H1 (cell line): ENCODE measurements at regions not wholly inside any gene's neighbourhood (a gene's known extent, or its start where the extent isn't known, plus 50 kb on each side); places are given as distances from the start of the nearest gene placed in this dataset.

Experiments
- CTCF ChIA-PET: fragments of 300-600 bp; sonication (Branson Sonifier 250); formaldehyde crosslinking; loops from one replicate; lab custom pipeline; 2021; ENCODE audit not compliant: partially characterized antibody; lab: Charles Lee
- POLR2A ChIA-PET: fragments of 300-600 bp; sonication (Branson Sonifier 250); formaldehyde crosslinking; loops from one replicate; lab custom pipeline; 2021; ENCODE audit warnings: inconsistent platforms; ENCODE audit not compliant: partially characterized antibody; lab: Charles Lee
- DNase-seq, 2 experiments: peaks; one replicate each; pipeline versions ENCODE4 v3.0.0 to v3.0.0-alpha.2; 2010 to 2022; ENCODE audit warnings: low spot score in 2 of 2, low read depth in 1 of 2, mixed read lengths in 1 of 2
- FAIRE-seq: peaks from 2 replicates; lab custom pipeline; 2011; peaks lifted over from hg19 to GRCh38; lab: Jason Lieb, UNC
- H2AFZ ChIP-seq: 2 replicates; pipeline ENCODE4 v1.8.1; 2012; ENCODE audit warnings: low read length, inconsistent platforms
- H2AK5ac ChIP-seq: 2 replicates; pipeline ENCODE4 v1.6.1; 2013; ENCODE audit warnings: low read depth, low read length
- H2BK120ac ChIP-seq: replicated peaks from 2 replicates; pipeline ENCODE3; 2013; ENCODE audit warnings: low read depth, low read length, inconsistent platforms
- H2BK12ac ChIP-seq: 2 replicates; pipeline ENCODE4 v1.6.1; 2013; ENCODE audit warnings: low read depth, low read length
- H2BK15ac ChIP-seq: 2 replicates; pipeline ENCODE4 v1.6.1; 2013; ENCODE audit warnings: low read length
- H2BK20ac ChIP-seq: 2 replicates; pipeline ENCODE4 v1.6.1; 2013; ENCODE audit warnings: low read length
- H2BK5ac ChIP-seq: 2 replicates; pipeline ENCODE4 v1.6.1; 2013; ENCODE audit warnings: low read depth, low read length
- H3K14ac ChIP-seq: 2 replicates; pipeline ENCODE4 v1.6.1; 2013; ENCODE audit warnings: inconsistent platforms; ENCODE audit not compliant: insufficient read length
- H3K18ac ChIP-seq: 2 replicates; pipeline ENCODE4 v1.6.1; 2013; ENCODE audit warnings: low read length; ENCODE audit errors: extremely low read depth
- H3K23ac ChIP-seq: 2 replicates; pipeline ENCODE4 v1.6.1; 2013; ENCODE audit warnings: inconsistent platforms; ENCODE audit not compliant: insufficient read length
- H3K23me2 ChIP-seq: 2 replicates; pipeline ENCODE4 v1.6.1; 2013; ENCODE audit warnings: low read depth, low read length
- H3K27ac ChIP-seq: 2 replicates; pipeline ENCODE4 v1.6.1; 2011; ENCODE audit warnings: low read depth, low read length, inconsistent platforms
- H3K27me3 ChIP-seq, 4 experiments: replicated peaks in 1 of 4; 1 replicate in 1 of 4; 2 replicates in 3 of 4; pipeline versions ENCODE4 v1.6.1 to v1.8.1; 2011 to 2013; ENCODE audit warnings: low read length in 3 of 4, mild to moderate bottlenecking in 3 of 4, inconsistent platforms in 2 of 4, mixed read lengths in 2 of 4, moderate library complexity in 1 of 4; ENCODE audit not compliant: control insufficient read depth in 3 of 4, insufficient read depth in 3 of 4; ENCODE audit errors: extremely low read depth in 1 of 4
- H3K36me3 ChIP-seq, 4 experiments: 2 replicates each; pipeline versions ENCODE4 v1.6.1 to v1.8.1; 2011 to 2013; ENCODE audit warnings: mild to moderate bottlenecking in 4 of 4, low read length in 3 of 4, moderate library complexity in 2 of 4, control low read depth in 1 of 4, inconsistent platforms in 1 of 4; ENCODE audit not compliant: insufficient read depth in 4 of 4, control insufficient read depth in 2 of 4
- H3K4ac ChIP-seq: replicated peaks from 2 replicates; pipeline ENCODE3; 2013; ENCODE audit warnings: low read length, low read depth, mixed read lengths, inconsistent platforms; ENCODE audit not compliant: insufficient read length
- H3K4me1 ChIP-seq, 4 experiments: replicated peaks in 1 of 4; 1 replicate in 1 of 4; 2 replicates in 3 of 4; pipeline versions ENCODE4 v1.6.1 to v1.8.1; 2011 to 2013; ENCODE audit warnings: low read length in 3 of 4, inconsistent platforms in 2 of 4, mixed read lengths in 1 of 4; ENCODE audit not compliant: insufficient read depth in 4 of 4, control insufficient read depth in 3 of 4
- H3K4me2 ChIP-seq, 2 experiments: 2 replicates each; pipeline versions ENCODE4 v1.6.1 to v1.8.1; 2011 to 2013; ENCODE audit warnings: low read depth in 2 of 2, low read length in 2 of 2, control low read depth in 1 of 2, inconsistent platforms in 1 of 2, mild to moderate bottlenecking in 1 of 2; ENCODE audit not compliant: insufficient read depth in 1 of 2
- H3K4me3 ChIP-seq, 4 experiments: fragments of 200-600, 300-600 bp in 1 of 4; sonication (generic), shearing (Covaris generic), sonication (Bioruptor Twin) in 1 of 4; 2 replicates each; pipeline versions ENCODE4 v1.5.1 to v1.8.1; 2011 to 2016; ENCODE audit warnings: low read length in 4 of 4, low read depth in 3 of 4, control low read depth in 2 of 4, inconsistent platforms in 2 of 4, mild to moderate bottlenecking in 2 of 4, mixed read lengths in 1 of 4, moderate library complexity in 1 of 4; ENCODE audit not compliant: insufficient read depth in 2 of 4; ENCODE audit errors: extremely low read depth in 1 of 4
- H3K56ac ChIP-seq: replicated peaks from 2 replicates; pipeline ENCODE3; 2013; ENCODE audit warnings: low read depth, mild to moderate bottlenecking, mixed read lengths, low read length, inconsistent platforms; ENCODE audit not compliant: insufficient read length
- H3K79me1 ChIP-seq: 2 replicates; pipeline ENCODE4 v1.6.1; 2013; ENCODE audit warnings: low read depth, low read length, control low read depth
- H3K79me2 ChIP-seq, 2 experiments: 2 replicates each; pipeline versions ENCODE4 v1.6.1 to v1.8.1; 2012 to 2013; ENCODE audit warnings: low read length in 2 of 2, mild to moderate bottlenecking in 2 of 2, inconsistent platforms in 1 of 2; ENCODE audit not compliant: insufficient read depth in 2 of 2, control insufficient read depth in 1 of 2
- H3K9ac ChIP-seq, 4 experiments: replicated peaks in 1 of 4; 1 replicate in 1 of 4; 2 replicates in 3 of 4; pipeline versions ENCODE4 v1.6.1 to v1.8.1; 2011 to 2013; ENCODE audit warnings: low read depth in 3 of 4, low read length in 3 of 4, control low read depth in 2 of 4, mild to moderate bottlenecking in 2 of 4, moderate library complexity in 2 of 4, inconsistent platforms in 1 of 4; ENCODE audit errors: extremely low read depth in 1 of 4
- H3K9me3 ChIP-seq, 2 experiments: 2 replicates each; pipeline versions ENCODE4 v1.6.1 to v1.8.1; 2012 to 2013; ENCODE audit warnings: mild to moderate bottlenecking in 2 of 2, moderate library complexity in 2 of 2, control low read depth in 1 of 2, inconsistent platforms in 1 of 2, low read depth in 1 of 2, low read length in 1 of 2, mixed read lengths in 1 of 2; ENCODE audit not compliant: insufficient read depth in 2 of 2
- H4K20me1 ChIP-seq, 2 experiments: replicated peaks in 1 of 2; 2 replicates each; pipeline versions ENCODE3 to v1.8.1; 2011 to 2013; ENCODE audit warnings: inconsistent platforms in 2 of 2, low read length in 2 of 2, mild to moderate bottlenecking in 1 of 2; ENCODE audit not compliant: insufficient read depth in 2 of 2, control insufficient read depth in 1 of 2
- H4K5ac ChIP-seq: 2 replicates; pipeline ENCODE4 v1.6.1; 2013; ENCODE audit warnings: low read length, low read depth, mixed read lengths, inconsistent platforms; ENCODE audit not compliant: insufficient read length
- H4K8ac ChIP-seq: 2 replicates; pipeline ENCODE4 v1.8.0; 2013; ENCODE audit warnings: mild to moderate bottlenecking, moderate library complexity, low read length, inconsistent platforms; ENCODE audit not compliant: insufficient read depth; ENCODE audit errors: extremely low read depth
- H4K91ac ChIP-seq: replicated peaks from 2 replicates; pipeline ENCODE3; 2013; ENCODE audit warnings: low read length, mixed read lengths, inconsistent platforms; ENCODE audit not compliant: insufficient read length
- ASH2L ChIP-seq: fragments of 200-600, 300-600 bp; sonication (generic); IDR thresholded peaks from one replicate; pipeline ENCODE4 v1.7.1; 2017; ENCODE audit warnings: low read length
- ATF2 ChIP-seq: IDR thresholded peaks from 2 replicates; pipeline ENCODE4 v1.6.1; 2012; ENCODE audit warnings: low read length, inconsistent platforms
- BRCA1 ChIP-seq: IDR thresholded peaks from 2 replicates; pipeline ENCODE4 v1.6.1; 2012; ENCODE audit warnings: low read depth, low read length, improper control_type of control experiment
- E2F6 ChIP-seq: IDR thresholded peaks from 2 replicates; pipeline ENCODE4 v1.6.1; 2012; ENCODE audit warnings: inconsistent platforms
- JUN ChIP-seq: IDR thresholded peaks from 2 replicates; pipeline ENCODE4 v1.6.1; 2011; ENCODE audit warnings: low read depth, mild to moderate bottlenecking, improper control_type of control experiment, low read length
- MAX ChIP-seq: IDR thresholded peaks from 2 replicates; pipeline ENCODE4 v1.6.1; 2012; ENCODE audit warnings: inconsistent platforms
- POLR2A ChIP-seq, 2 experiments: IDR thresholded peaks; 1 replicate in 1 of 2; 2 replicates in 1 of 2; pipeline ENCODE4 v1.6.1; 2011; ENCODE audit warnings: low read depth in 2 of 2, low read length in 2 of 2, mild to moderate bottlenecking in 2 of 2; ENCODE audit errors: control extremely low read depth in 1 of 2
- POLR2AphosphoS5 ChIP-seq: IDR thresholded peaks from 2 replicates; pipeline ENCODE4 v1.6.1; 2011; ENCODE audit warnings: low read depth, low read length
- POU5F1 ChIP-seq: IDR thresholded peaks from 2 replicates; pipeline ENCODE4 v1.6.1; 2011; ENCODE audit warnings: low read depth, mild to moderate bottlenecking, low read length, moderate library complexity
- SIN3A ChIP-seq, 2 experiments: IDR thresholded peaks in 1 of 2; conservative IDR thresholded peaks in 1 of 2; 2 replicates each; pipeline ENCODE4 v1.6.1; 2011 to 2012; ENCODE audit warnings: low read length in 2 of 2, improper control_type of control experiment in 1 of 2, low read depth in 1 of 2, mild to moderate bottlenecking in 1 of 2
- SP1 ChIP-seq: IDR thresholded peaks from 2 replicates; pipeline ENCODE4 v1.6.1; 2011; ENCODE audit warnings: low read depth, low read length
- USF2 ChIP-seq: IDR thresholded peaks from 2 replicates; pipeline ENCODE4 v1.6.1; 2011; ENCODE audit warnings: low read length, improper control_type of control experiment
- WGBS, 2 experiments: shearing (Covaris generic) in 1 of 2; methylation state at CpG; one replicate each; pipeline versions ENCODE4 v1.1.6 to v1.1.7; 2013 to 2015; ENCODE audit warnings: low lambda C conversion rate in 2 of 2, mixed read lengths in 2 of 2, inconsistent platforms in 1 of 2, low coverage in 1 of 2, missing lambda C conversion rate in 1 of 2; ENCODE audit not compliant: insufficient replicate concordance in 2 of 2, insufficient coverage in 1 of 2, insufficient read length in 1 of 2; ENCODE audit errors: extremely low coverage in 1 of 2, missing lambda C conversion rate in 1 of 2; 5-methylcytosine and 5-hydroxymethylcytosine counted together

- no peaks in the 10 kb centered on the region for H3K79me2 ChIP-seq
- no peak overlapping the region for H3K4me2 ChIP-seq
- ChIA-PET CTCF (interaction anchor here (1.1 kb wide), 1 partner anchor 40 kb away, joined by 4 read pairs; no protein-coding TSS in a partner anchor), POLR2A (no interaction called here)
- H3K23ac ChIP-seq: no peak overlapping the region
- no peak for DNase-seq
- H4K20me1 ChIP-seq: no peaks in the 10 kb centered on the region
- no peak overlapping the region for H3K9ac ChIP-seq
- H3K14ac ChIP-seq: no peak overlapping the region
- no peak overlapping the region for H3K4me3 ChIP-seq
- H3K4me1 ChIP-seq: no peaks in the 10 kb centered on the region
- H3K27me3 ChIP-seq: peaks cover 0 to 1% (median 0%) of the 10 kb centered on the region in 4 experiments; a peak in 1 of 7 replicates
- no peak overlapping the region for H3K56ac ChIP-seq
- no peak overlapping the region for H4K91ac ChIP-seq
- no peak for FAIRE-seq
- no peak overlapping the region for H2BK120ac ChIP-seq
- WGBS, 2 experiments: 98% methylated on average over 3 of the region's 3 CpGs; no CpG with 5 or more reads in 1 of the 2 experiments
- no peak overlapping the region for H2AFZ ChIP-seq
- H3K4ac ChIP-seq: no peak overlapping the region
- no peak overlapping the region for H2AK5ac ChIP-seq
- H3K79me1 ChIP-seq: no peaks in the 10 kb centered on the region
- H2BK5ac ChIP-seq: no peak overlapping the region
- H3K36me3 ChIP-seq: no peaks in the 10 kb centered on the region
- no peak overlapping the region for H3K27ac ChIP-seq
- H2BK15ac ChIP-seq: no peak overlapping the region
- H3K9me3 ChIP-seq: no peaks in the 10 kb centered on the region; a peak in 1 of 4 replicates
- H3K18ac ChIP-seq: no peak overlapping the region
- no peak overlapping the region for H4K8ac ChIP-seq
- H3K23me2 ChIP-seq: no peaks in the 10 kb centered on the region
- no peak overlapping the region for H4K5ac ChIP-seq
- H2BK12ac ChIP-seq: no peak overlapping the region
- H2BK20ac ChIP-seq: no peak overlapping the region
- TF ChIP-seq SIN3A (conservative IDR thresholded peaks at IDR 0.05 in 1 of 2, IDR thresholded peaks at IDR 0.05 in 1 of 2; ENCODE audit: low read depth in 1 of 2, low read length in 2 of 2) (no peak), BRCA1 (no peak), SP1 (no peak), POU5F1 (no peak), MAX (no peak), USF2 (no peak), JUN (no peak), ATF2 (no peak), ASH2L (no peak), E2F6 (no peak), POLR2A (IDR thresholded peaks at IDR 0.05; ENCODE audit: control extremely low read depth in 1 of 2, low read depth in 2 of 2, low read length in 2 of 2) (no peak), POLR2AphosphoS5 (no peak)
Measured at GRCh38 chr12:14307004-14307403, 58.5 kb upstream of the ATF7IP start.
